ENCODE measurements at regions not wholly inside any gene's neighbourhood (a gene's known extent, or its start where the extent isn't known, plus 50 kb on each side); places are given as distances from the start of the nearest gene placed in this dataset.

GRCh38 chr22:48795664-48796063, 1032.0 kb downstream of the BRD1 start:
- no peak for DNase-seq (ENCODE audit: low read depth)
- no peak overlapping the region for H3K4me3 ChIP-seq (ENCODE audit: control insufficient read depth, low read depth, low read length)
- no peak for TF ChIP-seq CTCF (IDR thresholded peaks at IDR 0.05; ENCODE audit: control insufficient read depth, insufficient read depth, low read depth, low read length, missing control alignments)

- no peak for DNase-seq (ENCODE audit: low read depth)
- TF ChIP-seq CTCF (IDR thresholded peaks at IDR 0.05; ENCODE audit: control insufficient read depth, insufficient read depth, low read depth, low read length, missing control alignments): no peak
- H3K4me3 ChIP-seq (ENCODE audit: control insufficient read depth, low read depth, low read length): no peak overlapping the region
Observed at GRCh38 chr22:48794906-48795305, 1032.8 kb downstream of the BRD1 start.

- no peak for DNase-seq (ENCODE audit: low read depth)
- no peak for TF ChIP-seq CTCF (IDR thresholded peaks at IDR 0.05; ENCODE audit: control insufficient read depth, insufficient read depth, low read depth, low read length, missing control alignments)
- no peak overlapping the region for H3K4me3 ChIP-seq (ENCODE audit: control insufficient read depth, low read depth, low read length)
Observed at GRCh38 chr22:48793949-48794348, 1033.7 kb downstream of the BRD1 start.

GRCh38 chr22:48786679-48786996, 1041.0 kb downstream of the BRD1 start:
- DNase-seq (ENCODE audit: low read depth): no peak
- no peak overlapping the region for H3K4me3 ChIP-seq (ENCODE audit: control insufficient read depth, low read depth, low read length)
- no peak for TF ChIP-seq CTCF (IDR thresholded peaks at IDR 0.05; ENCODE audit: control insufficient read depth, insufficient read depth, low read depth, low read length, missing control alignments)

GRCh38 chr22:48785792-48786678, 1041.6 kb downstream of the BRD1 start:
- no peak overlapping the region for H3K4me3 ChIP-seq (ENCODE audit: control insufficient read depth, low read depth, low read length)
- TF ChIP-seq CTCF (IDR thresholded peaks at IDR 0.05; ENCODE audit: control insufficient read depth, insufficient read depth, low read depth, low read length, missing control alignments): no peak
- DNase-seq (ENCODE audit: low read depth): no peak

GRCh38 chr22:48784701-48785503, 1042.8 kb downstream of the BRD1 start:
- no peak overlapping the region for H3K4me3 ChIP-seq (ENCODE audit: control insufficient read depth, low read depth, low read length)
- no peak for DNase-seq (ENCODE audit: low read depth)
- no peak for TF ChIP-seq CTCF (IDR thresholded peaks at IDR 0.05; ENCODE audit: control insufficient read depth, insufficient read depth, low read depth, low read length, missing control alignments)

Measured in AG09309 (cell line).